Heart left ventricle (tissue), 16 donors: ENCODE measurements at regions not wholly inside any gene's neighbourhood (a gene's known extent, or its start where the extent isn't known, plus 50 kb on each side); places are given as distances from the start of the nearest gene placed in this dataset.

Experiments used
- ATAC-seq, 4 donors: fragments of 200-7000 bp; cut with Tn5 transposase; one replicate each; pipeline ENCODE4 v1.9.1; 2020 to 2022; ENCODE audit warnings: moderate library complexity in 4 of 4, mild to moderate bottlenecking in 3 of 4, moderate number of reproducible peaks in 1 of 4
- DNase-seq, 5 donors: peaks; one replicate each; pipeline ENCODE4 v3.0.0-alpha.2; 2020
- H3K27ac ChIP-seq, 12 donors: fragments of 200-600 bp; sonication (generic) in 4 of 12; one replicate each; pipeline versions ENCODE4 v1.5.0 to v1.8.0; 2016 to 2022; ENCODE audit warnings: mild to moderate bottlenecking in 2 of 12
- H3K27me3 ChIP-seq, 9 donors: fragments of 200-600 bp; sonication (generic) in 2 of 9; one replicate each; pipeline versions ENCODE4 v1.5.1 to v1.8.0; 2016 to 2022; ENCODE audit warnings: mild to moderate bottlenecking in 3 of 9
- H3K36me3 ChIP-seq, 9 donors: fragments of 200-600 bp; sonication (generic) in 2 of 9; one replicate each; pipeline versions ENCODE4 v1.5.0 to v1.8.0; 2018 to 2022; ENCODE audit warnings: mild to moderate bottlenecking in 2 of 9
- H3K4me1 ChIP-seq, 12 donors: fragments of 200-600 bp; sonication (generic) in 4 of 12; one replicate each; pipeline versions ENCODE4 v1.5.0 to v1.8.0; 2016 to 2022; ENCODE audit warnings: mild to moderate bottlenecking in 3 of 12
- H3K4me3 ChIP-seq, 12 donors: fragments of 200-600 bp; sonication (generic) in 4 of 12; one replicate each; pipeline versions ENCODE4 v1.5.0 to v1.8.0; 2017 to 2022; ENCODE audit warnings: mild to moderate bottlenecking in 9 of 12, moderate library complexity in 4 of 12
- H3K9me3 ChIP-seq, 12 donors: fragments of 200-600 bp; sonication (generic) in 4 of 12; one replicate each; pipeline versions ENCODE4 v1.5.0 to v1.8.0; 2016 to 2022; ENCODE audit warnings: mild to moderate bottlenecking in 1 of 12
- CTCF ChIP-seq, 12 donors: fragments of 200-600 bp; sonication (generic) in 4 of 12; IDR thresholded peaks; one replicate each; pipeline versions ENCODE4 v1.5.0 to v1.8.0; 2018 to 2022; ENCODE audit warnings: antibody characterized with exemption in 12 of 12, mild to moderate bottlenecking in 5 of 12
- POLR2A ChIP-seq, 2 donors: fragments of 450-650 bp; IDR thresholded peaks; one replicate each; pipeline ENCODE4 v1.6.1; 2017; ENCODE audit warnings: antibody characterized with exemption in 2 of 2, mild to moderate bottlenecking in 2 of 2, moderate library complexity in 2 of 2
- WGBS, 4 donors: extraction: QIAGEN DNeasy Blood & Tissue Kit in 2 of 4; methylation state at CpG; one replicate each; pipeline versions ENCODE4 v1.1.5 to v1.1.7; 2013 to 2018; 5-methylcytosine and 5-hydroxymethylcytosine counted together
- intact Hi-C, 10 donors: fragments of 100-400 bp; cut with DNase I; formaldehyde crosslinking; loops; one replicate each; pipeline versions ENCODE4 v1.11.1 to v1.14.2; 2022
- donor health status: ischemic (EF 13 %, LVEDD 7.1; RV severe dilation, severe dysfunction).
- donor health status: healthy with polysubstance abuse.
- donor health status: DM: no; HTN: yes; CAD: no.
- donor health status: DM: no; HTN: no; CAD: no.
- donor health status: ischemic (EF 25% LVEDD 6.9; RV normal size, moderate dysfunction).
- donor health status: ischemic (EF 25% LVEDD 5.7; RV mildly dilated, moderate dysfunction).
- donor health status: healthy.
- donor health status: DM: yes; HTN: yes; CAD: no.
- donor health status: ischemic (EF 35%, LVEDD 5.7; RV mildly dilated, moderate dysfunction).
- donor health status: nonischemic (EF 11% LVEDD 7.7; RV severe dilation, severe dysfunction).
- donor health status: DM: yes; HTN: yes; CAD: no.
- donor health status: PGD.
- donor health status: ischemic (EF 29% LVEDD 5.4; RV normal size, mild dysfunction).
- donor health status: nonischemic (EF 23%, LVEDD 6.1; RV moderate dilation, normal function).

GRCh38 chr2:6078414-6078813 is 386.2 kb downstream of the SOX11 start:
- Histone ChIP-seq H3K27ac (no peak overlapping the region), H3K9me3 (no peaks in the 10 kb centered on the region), H3K4me1 (peaks cover 0 to 3% (median 0%) of the 10 kb centered on the region in 12 donors), H3K27me3 (no peaks in the 10 kb centered on the region), H3K36me3 (no peaks in the 10 kb centered on the region), H3K4me3 (no peak overlapping the region)
- 64 to 67% (median 66%) methylated on average over 3 of the region's 3 CpGs for WGBS, 4 donors
- no peak for TF ChIP-seq CTCF (IDR thresholded peaks at IDR 0.05)
- DNase-seq (no peak), ATAC-seq (no peak)
- intact Hi-C loops = no loop called here

- Histone ChIP-seq H3K36me3 (no peaks in the 10 kb centered on the region), H3K27me3 (no peaks in the 10 kb centered on the region), H3K27ac (no peak overlapping the region), H3K4me3 (no peak overlapping the region), H3K9me3 (no peaks in the 10 kb centered on the region), H3K4me1 (peaks cover 0 to 3% (median 0%) of the 10 kb centered on the region in 12 donors)
- no peak for ATAC-seq
- 44 to 60% (median 57%) methylated on average over 5 of the region's 5 CpGs for whole genome bisulfite sequencing, 4 donors
- no peak for DNase-seq
- intact Hi-C loops = no loop called here
- no peak for TF ChIP-seq POLR2A (IDR thresholded peaks at IDR 0.05)
These were observed 387.2 kb downstream of the SOX11 start for GRCh38 chr2:6079405-6079804.

GRCh38 chr2:6080932-6081753 is 389.0 kb downstream of the SOX11 start:
- ATAC-seq (peak; percentile 32 to 62 (median 51)), DNase-seq (peak in 3 of 5 donors; percentile 14 to 31 (median 30))
- H3K4me1 ChIP-seq = peaks cover 0 to 3% (median 0%) of the 10 kb centered on the region in 12 donors
- TF ChIP-seq POLR2A (IDR thresholded peaks at IDR 0.05) = no peak
- no peak for TF ChIP-seq CTCF (IDR thresholded peaks at IDR 0.05)
- no peaks in the 10 kb centered on the region for H3K36me3 ChIP-seq
- H3K4me3 ChIP-seq = no peak overlapping the region
- intact Hi-C loops = no loop called here
- 47 to 62% (median 54%) methylated on average over 20 to 22 of the region's 22 CpGs for WGBS, 4 donors
- no peak overlapping the region for H3K27ac ChIP-seq
- no peaks in the 10 kb centered on the region for H3K27me3 ChIP-seq
- H3K9me3 ChIP-seq = no peaks in the 10 kb centered on the region

- WGBS, 4 donors = 90 to 94% (median 91%) methylated on average over 5 of the region's 5 CpGs
- intact Hi-C loops = no loop called here
- DNase-seq = no peak
These were observed 389.9 kb downstream of the SOX11 start for GRCh38 chr2:6081955-6082624.

More at GRCh38 chr2:6081955-6082624, 389.9 kb downstream of the SOX11 start:
- TF ChIP-seq POLR2A (IDR thresholded peaks at IDR 0.05) (no peak), CTCF (IDR thresholded peaks at IDR 0.05) (no peak)
- H3K4me1 ChIP-seq = peaks cover 0 to 3% (median 0%) of the 10 kb centered on the region in 12 donors
- no peak overlapping the region for H3K4me3 ChIP-seq
- no peaks in the 10 kb centered on the region for H3K9me3 ChIP-seq
- ATAC-seq = no peak
- H3K27ac ChIP-seq = no peak overlapping the region
- no peaks in the 10 kb centered on the region for H3K36me3 ChIP-seq
- no peaks in the 10 kb centered on the region for H3K27me3 ChIP-seq
